AG04450 (cell line): ENCODE measurements at regions not wholly inside any gene's neighbourhood (a gene's known extent, or its start where the extent isn't known, plus 50 kb on each side); places are given as distances from the start of the nearest gene placed in this dataset.

Experiments
- CTCF ChIA-PET: fragments of 300-600, 350-600 bp; formaldehyde crosslinking; extraction: SDS; loops from one replicate; lab custom pipeline; 2022; ENCODE audit warnings: antibody characterized with exemption, inconsistent platforms; lab: Charles Lee
- POLR2A ChIA-PET: fragments of 350-600 bp; formaldehyde crosslinking; extraction: SDS; loops from one replicate; lab custom pipeline; 2021; ENCODE audit warnings: antibody characterized with exemption, inconsistent platforms; lab: Yijun Ruan, JAX
- DNase-seq: peaks from one replicate; pipeline ENCODE4 v3.0.0-alpha.2; 2011; ENCODE audit warnings: low read depth, low spot score
- H3K27ac ChIP-seq: one replicate; pipeline ENCODE4 v1.5.1; 2012; ENCODE audit warnings: low read depth, low read length, control low read depth
- H3K27me3 ChIP-seq: one replicate; pipeline ENCODE4 v1.6.0; 2012; ENCODE audit warnings: low read length; ENCODE audit not compliant: control insufficient read depth, insufficient read depth
- H3K4me3 ChIP-seq: 2 replicates; pipeline ENCODE4 v1.5.1; 2011; ENCODE audit warnings: mild to moderate bottlenecking, low read depth, low read length, control low read depth
- H3K9me3 ChIP-seq: 2 replicates; pipeline ENCODE4 v1.5.1; 2012; ENCODE audit warnings: low read length; ENCODE audit not compliant: control insufficient read depth, insufficient read depth
- CTCF ChIP-seq: IDR thresholded peaks from 2 replicates; pipeline ENCODE4 v1.5.1; 2011; ENCODE audit warnings: low read depth, low read length, control low read depth, inconsistent platforms

GRCh38 chr7:89989454-89989853, 164.8 kb upstream of the STEAP1 start:
- POLR2A ChIA-PET: no interaction called here

GRCh38 chr7:89994483-89994882, 159.8 kb upstream of the STEAP1 start:
- H3K27me3 ChIP-seq: no peaks in the 10 kb centered on the region
- H3K9me3 ChIP-seq: no peaks in the 10 kb centered on the region
- no peak overlapping the region for H3K4me3 ChIP-seq
- no peak for TF ChIP-seq CTCF
- ChIA-PET CTCF (no interaction called here), POLR2A (no interaction called here)
- no peak for DNase-seq
- no peak overlapping the region for H3K27ac ChIP-seq

More at GRCh38 chr7:89989454-89989853, 164.8 kb upstream of the STEAP1 start:
- CTCF ChIA-PET: no interaction called here
- no peaks in the 10 kb centered on the region for H3K9me3 ChIP-seq
- no peak for DNase-seq
- no peak for TF ChIP-seq CTCF
- no peak overlapping the region for H3K4me3 ChIP-seq
- H3K27ac ChIP-seq: no peak overlapping the region
- no peaks in the 10 kb centered on the region for H3K27me3 ChIP-seq

- H3K27me3 ChIP-seq: no peaks in the 10 kb centered on the region
- no peak for DNase-seq
- H3K4me3 ChIP-seq: no peak overlapping the region
- CTCF ChIA-PET: no interaction called here
- H3K9me3 ChIP-seq: no peaks in the 10 kb centered on the region
- POLR2A ChIA-PET: no interaction called here
- H3K27ac ChIP-seq: no peak overlapping the region
- no peak for TF ChIP-seq CTCF
Observed at GRCh38 chr7:89998554-89998953, 155.7 kb upstream of the STEAP1 start.

GRCh38 chr7:90005836-90006235, 148.4 kb upstream of the STEAP1 start:
- H3K9me3 ChIP-seq: no peaks in the 10 kb centered on the region
- no peak overlapping the region for H3K27ac ChIP-seq
- POLR2A ChIA-PET: no interaction called here
- H3K27me3 ChIP-seq: no peaks in the 10 kb centered on the region
- CTCF ChIA-PET: no interaction called here
- no peak overlapping the region for H3K4me3 ChIP-seq
- no peak for DNase-seq
- TF ChIP-seq CTCF: no peak

GRCh38 chr7:90007001-90007654, 147.1 kb upstream of the STEAP1 start:
- ChIA-PET POLR2A (no interaction called here), CTCF (no interaction called here)
- Histone ChIP-seq H3K9me3 (no peaks in the 10 kb centered on the region), H3K27me3 (no peaks in the 10 kb centered on the region), H3K4me3 (no peak overlapping the region), H3K27ac (no peak overlapping the region)
- TF ChIP-seq CTCF: no peak
- no peak for DNase-seq
